Keratinocyte (primary cell): ENCODE measurements at regions not wholly inside any gene's neighbourhood (a gene's known extent, or its start where the extent isn't known, plus 50 kb on each side); places are given as distances from the start of the nearest gene placed in this dataset.

Experiments used
- CTCF ChIP-seq, 3 experiments: IDR thresholded peaks in 1 of 3; conservative IDR thresholded peaks in 1 of 3; optimal IDR thresholded peaks in 1 of 3; 2 replicates in 2 of 3; 3 replicates in 1 of 3; pipeline versions ENCODE3 to v1.5.1; 2011; ENCODE audit warnings: low read length in 3 of 3, mild to moderate bottlenecking in 3 of 3, moderate library complexity in 2 of 3, control low read depth in 1 of 3, inconsistent platforms in 1 of 3; ENCODE audit not compliant: insufficient read depth in 2 of 3; ENCODE audit errors: extremely low read depth in 1 of 3
- EZH2 ChIP-seq: IDR thresholded peaks from one replicate; pipeline ENCODE4 v1.6.1; 2012; ENCODE audit warnings: inconsistent platforms, mild to moderate bottlenecking, low read length, moderate library complexity

- TF ChIP-seq CTCF (optimal IDR thresholded peaks at IDR 0.05 in 1 of 3, IDR thresholded peaks at IDR 0.05 in 1 of 3, conservative IDR thresholded peaks at IDR 0.05 in 1 of 3; ENCODE audit: extremely low read depth in 1 of 3, insufficient read depth in 2 of 3, low read length in 3 of 3) (no peak), EZH2 (no peak)
These were observed 754.7 kb upstream of the NRSN1 start for GRCh38 chr6:23371132-23371915.
